Transverse colon (tissue), 4 donors: ENCODE measurements at regions not wholly inside any gene's neighbourhood (a gene's known extent, or its start where the extent isn't known, plus 50 kb on each side); places are given as distances from the start of the nearest gene placed in this dataset.

Experiments
- DNase-seq: peaks from one replicate; pipeline ENCODE4 v3.0.0-alpha.2; 2019
- H3K27ac ChIP-seq, 4 donors: fragments of 200-600 bp; sonication (generic); 2 replicates each; pipeline ENCODE4 v1.5.1; 2016 to 2018; ENCODE audit warnings: inconsistent platforms in 4 of 4
- H3K27me3 ChIP-seq: fragments of 200-600 bp; sonication (generic); 2 replicates; pipeline ENCODE4 v1.5.1; 2017; ENCODE audit warnings: inconsistent platforms
- H3K36me3 ChIP-seq, 4 donors: fragments of 200-600 bp; sonication (generic); 2 replicates each; pipeline ENCODE4 v1.5.1; 2017 to 2019; ENCODE audit warnings: inconsistent platforms in 4 of 4
- H3K4me1 ChIP-seq, 4 donors: fragments of 200-600 bp; sonication (generic); 2 replicates each; pipeline ENCODE4 v1.5.1; 2017 to 2020; ENCODE audit warnings: inconsistent platforms in 4 of 4
- H3K4me3 ChIP-seq, 4 donors: fragments of 200-600 bp; sonication (generic); 1 replicate in 1 of 4; 2 replicates in 3 of 4; pipeline versions ENCODE4 v1.5.1 to v1.6.1; 2017 to 2019; ENCODE audit warnings: inconsistent platforms in 4 of 4
- H3K9me3 ChIP-seq, 2 donors: fragments of 200-600 bp; sonication (generic); 2 replicates each; pipeline ENCODE4 v1.5.1; 2017 to 2019; ENCODE audit warnings: inconsistent platforms in 2 of 2
- EP300 ChIP-seq: sonication (generic); formaldehyde crosslinking; IDR thresholded peaks from one replicate; pipeline ENCODE4 v1.6.1; 2017; ENCODE audit warnings: antibody characterized with exemption, low read depth
- POLR2A ChIP-seq: fragments of 450-650 bp; IDR thresholded peaks from one replicate; pipeline ENCODE4 v1.6.1; 2016; ENCODE audit warnings: antibody characterized with exemption, mild to moderate bottlenecking, moderate library complexity
- POLR2AphosphoS5 ChIP-seq, 3 donors: sonication (generic); formaldehyde crosslinking; IDR thresholded peaks; one replicate each; pipeline ENCODE4 v1.6.1; 2016; ENCODE audit warnings: antibody characterized with exemption in 3 of 3
- WGBS, 2 donors: methylation state at CpG; one replicate each; pipeline ENCODE4 v1.1.5; 2018; ENCODE audit warnings: low coverage in 1 of 2; 5-methylcytosine and 5-hydroxymethylcytosine counted together
- in situ Hi-C, 4 donors: fragments of 200-750 bp; cut with MboI; loops; one replicate each; pipeline versions ENCODE4 v1.15.0 to v1.15.1; 2017; ENCODE audit warnings: low sequenced_read_pairs in 3 of 4, low pct_ligation_motif_present in 1 of 4, low pct_unique_long_range_greater_than_20kb in 1 of 4
- intact Hi-C: fragments of 100-400 bp; cut with DNase I; formaldehyde crosslinking; loops from one replicate; pipeline ENCODE4 v1.15.1; 2023; ENCODE audit warnings: low total_unique reads
- TF ChIP-seq, protein P1 (sequence below), 5 experiments: fragments of 200-600 bp in 3 of 5; fragments of 450-650 bp in 2 of 5; sonication (generic) in 3 of 5; IDR thresholded peaks; 1 replicate in 2 of 5; 2 replicates in 3 of 5; pipeline ENCODE4 v1.5.1; 2016 to 2017; ENCODE audit warnings: antibody characterized with exemption in 5 of 5, inconsistent platforms in 3 of 5, mild to moderate bottlenecking in 2 of 5, moderate library complexity in 1 of 5

DNA sequence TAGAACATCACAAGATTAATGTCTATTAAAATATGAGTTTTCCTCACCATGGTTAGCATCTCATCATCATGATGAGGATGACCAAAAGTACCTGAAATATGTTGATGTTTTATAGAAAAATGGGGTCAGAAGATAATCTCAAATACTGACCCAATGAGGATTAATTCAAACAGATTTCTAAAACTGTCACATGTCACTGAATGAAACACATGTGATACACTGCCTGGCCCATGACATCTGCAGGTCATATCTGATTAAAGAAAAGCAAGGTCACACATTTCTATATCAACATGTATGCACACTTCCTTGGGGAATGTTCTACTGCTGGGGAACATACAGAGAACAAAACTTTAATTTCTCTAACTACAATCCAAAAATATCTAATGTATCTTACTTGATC is 470.6 kb upstream of the ADGRL2 start:
- Histone ChIP-seq H3K9me3 (no peaks in the 10 kb centered on the region), H3K4me3 (no peak overlapping the region), H3K27ac (no peak overlapping the region), H3K27me3 (no peaks in the 10 kb centered on the region), H3K4me1 (no peaks in the 10 kb centered on the region), H3K36me3 (no peaks in the 10 kb centered on the region)
- in situ Hi-C loops: no loop called here
- no peak for TF ChIP-seq POLR2AphosphoS5 (IDR thresholded peaks at IDR 0.05)
- no peak for TF ChIP-seq POLR2A
- TF ChIP-seq EP300: no peak
- TF ChIP-seq, protein P1, sequence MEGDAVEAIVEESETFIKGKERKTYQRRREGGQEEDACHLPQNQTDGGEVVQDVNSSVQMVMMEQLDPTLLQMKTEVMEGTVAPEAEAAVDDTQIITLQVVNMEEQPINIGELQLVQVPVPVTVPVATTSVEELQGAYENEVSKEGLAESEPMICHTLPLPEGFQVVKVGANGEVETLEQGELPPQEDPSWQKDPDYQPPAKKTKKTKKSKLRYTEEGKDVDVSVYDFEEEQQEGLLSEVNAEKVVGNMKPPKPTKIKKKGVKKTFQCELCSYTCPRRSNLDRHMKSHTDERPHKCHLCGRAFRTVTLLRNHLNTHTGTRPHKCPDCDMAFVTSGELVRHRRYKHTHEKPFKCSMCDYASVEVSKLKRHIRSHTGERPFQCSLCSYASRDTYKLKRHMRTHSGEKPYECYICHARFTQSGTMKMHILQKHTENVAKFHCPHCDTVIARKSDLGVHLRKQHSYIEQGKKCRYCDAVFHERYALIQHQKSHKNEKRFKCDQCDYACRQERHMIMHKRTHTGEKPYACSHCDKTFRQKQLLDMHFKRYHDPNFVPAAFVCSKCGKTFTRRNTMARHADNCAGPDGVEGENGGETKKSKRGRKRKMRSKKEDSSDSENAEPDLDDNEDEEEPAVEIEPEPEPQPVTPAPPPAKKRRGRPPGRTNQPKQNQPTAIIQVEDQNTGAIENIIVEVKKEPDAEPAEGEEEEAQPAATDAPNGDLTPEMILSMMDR (IDR thresholded peaks at IDR 0.05): no peak
- intact Hi-C loops: no loop called here
- DNase-seq: no peak

DNA sequence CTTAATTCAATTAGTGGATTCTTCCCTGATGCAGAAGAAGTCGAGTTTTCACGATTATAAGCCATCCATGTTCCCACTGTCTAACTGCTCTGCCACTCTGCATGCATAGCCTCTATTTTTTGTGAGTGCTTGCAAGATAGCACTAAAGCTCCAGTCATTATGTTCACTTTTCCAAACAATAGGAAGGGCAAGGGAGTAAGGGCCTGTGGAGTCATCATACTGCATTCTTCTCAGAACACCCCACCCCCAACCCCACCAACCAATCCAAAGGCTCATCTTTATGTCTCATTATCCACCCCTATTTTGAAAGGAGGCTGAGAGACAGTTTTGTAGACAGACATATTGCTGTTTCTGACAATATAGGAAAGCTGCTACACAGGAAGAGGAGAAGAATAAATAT is 471.7 kb upstream of the ADGRL2 start:
- Histone ChIP-seq H3K36me3 (no peaks in the 10 kb centered on the region), H3K27me3 (no peaks in the 10 kb centered on the region), H3K4me1 (no peaks in the 10 kb centered on the region), H3K9me3 (no peaks in the 10 kb centered on the region), H3K27ac (no peak overlapping the region), H3K4me3 (no peak overlapping the region)
- 84 to 93% methylated on average over 2 of the region's 2 CpGs for WGBS, 2 donors
- TF ChIP-seq, protein P1 (IDR thresholded peaks at IDR 0.05): no peak
- TF ChIP-seq POLR2A (no peak), EP300 (no peak), POLR2AphosphoS5 (IDR thresholded peaks at IDR 0.05) (no peak)
- intact Hi-C loops (no loop called here), in situ Hi-C loops (no loop called here)
- DNase-seq: no peak

DNA sequence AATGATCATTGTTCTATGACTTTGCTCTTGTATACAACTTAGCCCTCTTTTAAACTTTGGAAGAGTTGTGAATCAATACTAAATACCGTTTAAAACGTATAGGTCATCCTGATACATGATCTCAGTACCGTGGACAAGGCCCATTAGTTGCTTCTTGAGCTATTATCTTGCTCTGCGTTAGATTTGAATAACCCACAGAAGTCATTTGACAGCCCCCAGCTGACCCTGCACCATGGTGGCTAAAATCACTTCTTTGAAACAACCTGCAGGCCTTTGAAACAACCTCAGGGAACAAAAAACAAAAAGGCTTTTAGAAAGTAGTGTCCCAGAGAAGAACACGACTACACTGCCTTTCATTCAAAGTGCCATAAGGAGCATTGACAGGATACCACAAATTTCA is 473.0 kb upstream of the ADGRL2 start:
- no peak for TF ChIP-seq POLR2AphosphoS5 (IDR thresholded peaks at IDR 0.05)
- TF ChIP-seq, protein P1 (IDR thresholded peaks at IDR 0.05): no peak
- no peak for TF ChIP-seq EP300
- TF ChIP-seq POLR2A: no peak
- no peak for DNase-seq
- in situ Hi-C loops (no loop called here), intact Hi-C loops (no loop called here)
- Histone ChIP-seq H3K27ac (no peak overlapping the region), H3K36me3 (no peaks in the 10 kb centered on the region), H3K4me3 (no peak overlapping the region), H3K9me3 (no peaks in the 10 kb centered on the region), H3K27me3 (no peaks in the 10 kb centered on the region), H3K4me1 (no peaks in the 10 kb centered on the region)
- 78 to 79% methylated on average over 5 of the region's 5 CpGs for WGBS, 2 donors

DNA sequence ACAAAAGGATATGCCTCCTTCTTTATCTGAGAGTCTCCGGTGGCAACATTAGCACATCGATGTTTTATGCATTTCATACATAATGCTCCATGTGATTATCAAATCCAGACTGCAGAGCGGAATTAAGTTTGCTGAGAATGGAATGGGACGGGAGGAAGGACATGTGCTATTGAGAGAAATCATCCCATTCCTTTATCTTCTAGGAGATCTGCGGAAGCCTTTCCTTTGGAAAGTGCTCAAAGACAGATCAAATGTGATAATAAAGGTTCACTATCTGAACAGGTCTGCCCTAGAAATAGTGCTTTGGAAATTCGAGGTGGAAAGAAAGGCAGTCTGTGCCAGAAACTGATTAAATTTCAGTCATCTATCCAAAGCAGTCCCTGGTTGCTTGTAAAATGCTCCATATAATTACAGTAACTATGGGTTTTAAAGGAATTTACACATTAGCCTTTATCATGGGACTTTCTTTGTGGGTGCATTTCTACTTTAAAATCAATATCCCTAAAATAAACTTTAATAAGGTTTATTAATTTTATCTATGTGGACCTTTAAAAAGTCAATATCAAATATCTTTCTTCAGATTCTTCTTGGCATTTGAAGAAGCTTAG is 473.5 kb upstream of the ADGRL2 start:
- H3K36me3 ChIP-seq: no peaks in the 10 kb centered on the region
- no peaks in the 10 kb centered on the region for H3K27me3 ChIP-seq
- no peak for TF ChIP-seq EP300
- TF ChIP-seq, protein P1 (IDR thresholded peaks at IDR 0.05): no peak
- TF ChIP-seq POLR2AphosphoS5 (IDR thresholded peaks at IDR 0.05): no peak
- TF ChIP-seq POLR2A: no peak
- intact Hi-C loops: no loop called here
- no peaks in the 10 kb centered on the region for H3K9me3 ChIP-seq
- H3K27ac ChIP-seq: no peak overlapping the region
- no peaks in the 10 kb centered on the region for H3K4me1 ChIP-seq
- 78 to 80% methylated on average over 6 of the region's 6 CpGs for WGBS, 2 donors
- in situ Hi-C loops: no loop called here
- DNase-seq: no peak
- H3K4me3 ChIP-seq: no peak overlapping the region
